Stromal cell of bone marrow (primary cell): ENCODE measurements at regions not wholly inside any gene's neighbourhood (a gene's known extent, or its start where the extent isn't known, plus 50 kb on each side); places are given as distances from the start of the nearest gene placed in this dataset.
A peak's percentile ranks its signal among the peaks of the same experiment; 100 is the strongest.

Source experiments
- DNase-seq: peaks from one replicate; pipeline ENCODE4 v3.0.0-alpha.2; 2012; ENCODE audit warnings: low read depth

DNA sequence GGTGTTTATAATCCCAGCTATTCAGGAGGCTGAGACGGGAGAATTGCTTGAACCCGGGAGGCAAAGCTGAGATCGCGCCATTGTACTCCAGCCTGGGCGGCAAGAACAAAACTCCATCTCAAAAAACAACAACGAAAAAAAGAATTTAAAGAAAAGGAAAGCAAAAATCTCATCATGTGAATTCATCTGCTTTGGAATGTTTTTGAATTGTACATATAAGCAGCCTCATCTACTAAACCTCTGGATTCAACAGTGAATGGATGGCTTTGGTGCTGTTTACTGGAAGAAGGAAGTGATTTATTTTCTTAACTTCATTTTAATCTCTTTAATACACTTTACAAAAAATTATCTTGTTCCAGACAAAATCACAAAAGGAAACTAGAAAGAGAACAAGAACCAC, 51.8 kb upstream of the PNRC1 start:
- DNase-seq: no peak

DNA sequence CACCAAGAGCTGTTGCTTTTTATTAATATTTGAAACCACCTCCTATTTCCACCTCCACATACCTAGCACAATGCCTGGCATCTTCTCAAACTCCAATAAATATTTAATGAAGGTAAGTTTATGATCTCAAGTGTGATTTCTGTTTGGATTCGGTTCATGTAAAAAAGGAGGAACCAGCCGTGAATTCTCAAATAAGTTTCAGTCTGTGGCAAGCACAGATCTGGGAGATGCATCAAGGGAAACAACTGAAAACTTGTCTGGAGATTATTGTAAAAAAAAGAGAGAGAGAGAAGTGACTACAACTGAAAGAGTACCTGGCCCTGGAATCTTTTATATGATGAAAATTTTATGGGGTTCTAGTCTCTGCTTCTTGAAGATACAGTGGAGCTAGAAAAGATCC, 52.8 kb upstream of the PNRC1 start:
- no peak for DNase-seq

DNA sequence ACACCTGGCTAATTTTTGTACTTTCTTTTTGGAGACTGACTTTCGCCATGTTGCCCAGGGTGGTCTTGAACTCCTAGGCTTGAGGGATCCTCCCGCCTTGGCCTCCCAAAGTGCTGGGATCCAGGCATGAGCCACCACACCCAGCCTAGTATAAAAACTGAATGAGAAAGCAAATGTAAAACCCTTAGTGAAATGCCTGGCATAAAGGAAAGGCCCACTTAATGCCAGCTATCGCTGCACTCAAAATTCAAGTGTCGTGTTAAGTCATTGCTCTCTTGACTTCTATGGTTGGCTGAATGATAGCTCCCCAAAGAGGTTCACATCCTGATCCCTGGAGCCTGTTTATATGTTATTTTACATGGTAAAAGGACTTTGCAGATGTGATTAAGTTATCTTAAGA, 54.4 kb upstream of the PNRC1 start:
- DNase-seq: no peak

DNA sequence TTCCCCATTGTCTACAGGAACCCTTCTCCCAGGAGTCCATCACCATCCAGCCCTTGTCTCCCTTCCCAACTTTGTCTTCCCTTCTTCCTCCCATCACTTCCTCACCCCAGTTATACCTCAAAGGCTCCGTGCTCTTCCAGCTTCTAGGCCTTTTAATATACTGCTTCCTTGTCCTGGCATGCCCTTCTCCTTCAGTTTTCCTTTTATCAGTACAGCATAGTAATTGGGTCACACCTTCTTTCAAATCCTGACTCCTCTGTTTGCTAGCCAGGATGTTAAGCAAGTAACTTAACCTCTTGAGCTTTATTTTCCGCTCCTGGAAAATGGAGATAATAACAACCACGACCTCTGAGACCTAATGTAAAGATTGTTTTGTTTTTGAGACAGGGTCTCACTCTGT, 54.9 kb upstream of the PNRC1 start:
- no peak for DNase-seq

DNA sequence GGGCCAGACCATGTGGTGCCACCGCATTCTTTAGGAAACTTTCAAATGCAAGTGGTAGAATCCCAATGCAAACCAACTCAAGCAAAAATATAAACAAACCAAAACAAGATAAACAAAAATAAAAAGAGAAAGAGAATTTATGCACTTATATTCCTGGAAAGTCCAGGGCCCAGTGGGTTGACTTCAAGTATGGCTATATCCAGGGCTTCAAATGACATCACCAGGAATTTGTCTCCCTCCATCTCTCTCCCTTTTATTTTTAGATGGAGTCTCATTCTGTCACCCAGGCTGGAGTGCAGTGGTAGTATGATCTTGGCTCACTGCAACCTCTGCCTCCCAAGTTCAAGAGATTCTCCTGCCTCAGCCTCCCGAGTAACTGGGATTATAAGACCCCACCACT, 56.1 kb upstream of the PNRC1 start:
- no peak for DNase-seq

DNA sequence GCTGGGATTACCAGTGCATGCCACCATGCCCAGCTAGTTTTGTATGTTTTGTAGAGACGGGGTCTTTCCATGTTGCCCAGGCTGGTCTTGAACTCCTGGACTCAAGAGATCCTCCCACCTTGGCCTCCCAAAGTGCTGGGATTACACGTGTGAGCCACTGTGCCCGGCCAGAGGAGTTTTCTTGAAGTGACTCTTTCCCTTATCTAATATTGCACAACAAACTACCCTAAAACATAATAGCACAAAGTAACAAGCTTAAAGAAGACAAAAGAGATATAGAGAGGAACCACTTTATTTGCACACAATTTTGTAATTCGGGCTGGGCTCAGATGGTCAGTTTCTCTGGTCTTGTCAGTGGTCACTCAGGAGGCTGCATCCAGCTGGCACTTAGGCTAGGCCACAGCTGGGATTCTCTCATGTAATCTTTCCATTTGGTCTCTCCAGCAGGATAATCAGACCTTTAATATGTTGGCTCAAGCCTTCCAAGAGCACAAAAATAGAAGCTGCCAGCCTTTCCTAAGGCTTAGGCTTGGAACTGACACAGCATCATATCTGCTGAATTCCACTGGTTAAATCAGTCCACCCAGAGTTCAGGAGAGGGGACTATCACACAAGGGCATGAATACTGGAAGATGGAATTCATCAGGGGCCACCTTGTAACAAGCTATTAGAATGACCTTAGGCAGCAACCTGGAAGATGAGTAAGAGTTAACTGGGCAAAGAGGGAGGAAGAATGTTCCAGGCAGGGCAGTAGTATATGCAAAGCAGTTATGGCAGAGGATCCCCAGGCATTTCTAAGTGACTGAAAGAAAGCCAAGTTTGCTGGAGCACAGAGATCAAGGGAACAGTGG, 56.7 kb upstream of the PNRC1 start:
- DNase-seq: no peak

DNA sequence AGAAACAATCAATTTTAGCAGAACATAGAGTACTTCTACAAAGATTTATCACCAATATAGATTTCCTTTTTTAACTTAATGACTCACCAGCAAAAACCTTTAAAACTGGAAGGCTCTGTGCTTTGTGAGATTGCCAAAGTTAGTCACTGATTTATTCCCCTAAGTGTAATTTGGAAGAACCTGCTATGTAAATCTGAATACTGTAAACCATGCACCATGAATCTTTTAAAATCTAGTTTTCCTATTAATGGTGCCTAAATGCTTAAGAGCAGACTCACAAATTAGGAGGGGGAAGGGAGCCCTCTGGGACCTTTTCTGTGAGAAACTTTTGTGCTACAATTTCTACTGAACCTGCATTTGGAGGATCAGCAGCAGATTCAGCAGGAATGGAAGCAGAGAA, 57.8 kb upstream of the PNRC1 start:
- DNase-seq: peak; percentile 78

DNA sequence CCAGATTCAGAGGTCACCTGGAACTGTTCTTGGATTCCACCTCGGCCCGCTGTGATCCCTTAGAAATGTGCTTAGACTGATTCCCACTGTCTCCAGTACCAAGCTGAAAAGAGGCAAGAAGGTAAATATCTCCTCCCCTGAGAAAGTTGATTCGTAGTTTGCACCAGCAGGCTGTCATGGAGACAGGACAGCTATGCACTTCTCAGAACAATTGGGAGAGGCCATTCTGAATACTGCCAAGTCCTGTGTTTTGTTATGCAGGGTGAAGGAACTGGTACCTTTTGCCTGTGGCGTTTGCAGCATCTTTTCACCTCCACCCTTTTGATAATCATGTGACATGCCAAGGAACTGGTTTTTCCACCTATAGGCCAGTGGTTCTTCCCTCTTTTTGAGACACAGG, 58.2 kb upstream of the RNGTT start:
- no peak for DNase-seq

DNA sequence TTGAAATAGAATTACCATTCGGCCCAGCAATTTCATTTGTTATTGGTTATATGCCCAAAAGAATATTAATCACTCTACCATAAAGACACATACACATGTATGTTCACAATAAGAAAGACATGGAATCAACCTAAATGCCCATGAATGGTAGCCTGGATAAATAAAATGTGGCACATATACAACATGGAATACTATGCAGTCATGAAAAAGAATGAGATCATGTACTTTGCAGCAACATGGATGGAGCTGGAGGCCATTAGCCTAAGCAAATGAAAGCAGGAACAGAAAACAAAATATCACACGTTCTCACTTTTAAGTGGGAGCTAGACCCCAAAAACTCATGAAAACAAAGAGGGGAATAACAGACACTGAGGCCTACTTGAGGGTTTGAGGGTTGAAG, 52.6 kb upstream of the RNGTT start:
- DNase-seq: no peak

DNA sequence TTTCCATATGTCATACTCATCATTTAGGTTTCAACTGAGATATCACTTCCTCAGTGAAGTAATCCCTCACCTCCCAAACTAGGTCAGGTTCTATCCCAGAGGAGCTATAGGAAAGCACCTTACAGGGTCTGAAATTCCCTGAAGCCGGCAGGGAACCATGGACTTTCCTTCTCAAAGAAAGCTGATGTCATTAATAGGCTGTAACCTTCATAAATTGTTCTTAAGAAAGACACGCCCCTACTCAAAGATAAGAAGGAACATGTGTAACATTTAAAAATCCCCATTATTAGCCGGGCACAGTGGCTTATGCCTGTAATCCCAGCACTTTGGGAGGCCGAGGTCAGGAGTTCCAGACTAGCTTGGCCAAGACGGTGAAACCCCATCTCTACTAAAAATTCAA, 50.0 kb upstream of the RNGTT start:
- DNase-seq: no peak
